Epithelial cell of prostate (primary cell): ENCODE measurements at regions not wholly inside any gene's neighbourhood (a gene's known extent, or its start where the extent isn't known, plus 50 kb on each side); places are given as distances from the start of the nearest gene placed in this dataset.
"Not testable (repeated sequence)": the region's sequence is repeated elsewhere in the genome, so short reads cannot be mapped to it uniquely, and the experiment has no call there.

Experiments used
- DNase-seq: peaks from one replicate; pipeline ENCODE4 v3.0.0-alpha.2; 2011; ENCODE audit warnings: low read depth, low spot score
- H3K27ac ChIP-seq: fragments of 450-650 bp; 2 replicates; pipeline ENCODE4 v1.5.1; 2017; ENCODE audit warnings: mild to moderate bottlenecking

GRCh38 chr14:44625098-44625497, 118.0 kb upstream of the FSCB start:
- DNase-seq, result no peak
- no peak overlapping the region for H3K27ac ChIP-seq

GRCh38 chr14:44620121-44621019, 113.3 kb upstream of the FSCB start:
- no peak for DNase-seq
- H3K27ac ChIP-seq, result no peak overlapping the region

DNA sequence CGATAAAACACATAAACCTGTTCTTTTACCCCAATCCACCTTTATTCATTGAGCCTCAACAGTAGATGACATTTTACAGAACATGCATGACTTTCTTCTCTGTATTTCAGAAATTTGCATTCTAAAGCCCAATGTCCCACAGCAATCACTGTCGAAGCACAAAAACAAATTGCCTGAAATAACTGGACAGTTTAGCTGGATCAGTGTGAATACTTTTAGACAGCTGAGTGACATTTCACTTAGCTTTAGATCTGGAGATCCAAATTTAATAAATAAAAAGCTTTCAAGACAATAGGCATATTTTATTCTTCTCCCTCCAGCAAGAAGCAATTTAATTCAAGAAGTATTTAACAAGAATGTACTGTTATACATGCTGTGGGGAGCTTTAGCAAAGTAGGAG, 109.1 kb upstream of the FSCB start:
- no peak for DNase-seq
- no peak overlapping the region for H3K27ac ChIP-seq

- DNase-seq, result no peak
- H3K27ac ChIP-seq, result no peak overlapping the region
These were observed 106.1 kb upstream of the FSCB start for GRCh38 chr14:44613061-44613712.

- H3K27ac ChIP-seq, result no peak overlapping the region
- DNase-seq, result no peak
These were observed 104.9 kb upstream of the FSCB start for GRCh38 chr14:44612002-44612401.

GRCh38 chr14:44609876-44610510, 102.9 kb upstream of the FSCB start:
- no peak overlapping the region for H3K27ac ChIP-seq
- no peak for DNase-seq

DNA sequence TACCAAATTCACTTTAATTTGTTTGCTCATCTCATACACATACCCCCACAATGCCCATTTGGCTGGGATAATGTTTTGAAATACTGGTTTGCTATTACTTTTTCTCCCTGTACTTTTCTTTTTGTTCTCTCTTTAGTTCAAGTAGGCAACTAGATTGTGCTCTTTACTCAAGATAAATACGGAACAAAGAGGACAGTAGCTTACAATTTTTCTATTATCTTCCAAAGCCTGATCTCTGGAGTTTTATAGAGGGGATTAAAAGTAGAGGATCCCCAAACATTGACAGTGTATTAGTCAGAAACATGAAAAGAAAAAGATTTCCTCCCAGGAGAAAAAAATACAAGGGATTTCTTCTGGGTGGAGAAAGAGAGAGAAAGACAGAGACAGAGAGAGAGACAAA, 102.1 kb upstream of the FSCB start:
- DNase-seq, result no peak
- H3K27ac ChIP-seq, result no peak overlapping the region

- no peak for DNase-seq
- H3K27ac ChIP-seq, result no peak overlapping the region
These were observed 100.6 kb upstream of the FSCB start for GRCh38 chr14:44607701-44608100.

- DNase-seq, result no peak
These were observed 99.5 kb upstream of the FSCB start for GRCh38 chr14:44606576-44606975.

DNA sequence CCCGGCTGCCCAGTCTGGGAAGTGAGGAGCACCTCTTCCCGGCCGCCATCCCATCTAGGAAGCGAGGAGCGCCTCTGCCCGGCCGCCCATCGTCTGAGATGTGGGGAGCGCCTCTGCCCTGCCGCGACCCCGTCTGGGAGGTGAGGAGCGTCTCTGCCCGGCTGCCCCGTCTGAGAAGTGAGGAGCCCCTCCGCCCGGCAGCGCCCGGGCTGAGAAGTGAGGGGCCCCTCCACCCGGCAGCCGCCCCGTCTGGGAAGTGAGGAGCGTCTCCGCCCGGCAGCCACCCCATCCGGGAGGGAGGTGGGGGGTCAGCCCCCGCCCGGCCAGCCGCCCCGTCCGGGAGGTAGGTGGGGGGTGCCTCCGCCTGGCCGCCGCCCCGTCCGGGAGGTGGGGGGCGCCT, 94.2 kb upstream of the FSCB start:
- H3K27ac ChIP-seq, DNase-seq: not testable (repeated sequence)

More at GRCh38 chr14:44606576-44606975, 99.5 kb upstream of the FSCB start:
- H3K27ac ChIP-seq, result no peak overlapping the region

DNA sequence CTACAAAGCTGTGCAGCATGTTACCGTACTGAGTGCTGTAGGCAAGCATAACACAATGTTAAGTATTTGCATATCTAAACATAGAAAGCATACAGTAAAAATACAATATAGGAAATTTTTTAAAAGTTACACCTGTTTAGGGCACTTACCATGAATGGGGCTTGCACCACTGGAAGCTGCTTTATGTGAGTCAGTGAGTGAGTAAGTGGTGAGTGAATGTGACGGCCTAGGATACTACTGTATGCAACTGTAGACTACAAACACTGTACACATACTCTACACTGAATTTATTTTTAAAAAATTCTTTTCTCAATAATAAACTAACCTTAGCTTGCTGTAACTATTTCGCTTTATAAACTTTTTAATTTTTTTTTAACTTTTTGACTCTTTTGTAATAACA, 82.1 kb upstream of the FSCB start:
- no peak overlapping the region for H3K27ac ChIP-seq
- DNase-seq, result no peak

- no peak overlapping the region for H3K27ac ChIP-seq
- DNase-seq, result no peak
These were observed 79.8 kb upstream of the FSCB start for GRCh38 chr14:44586910-44587309.

GRCh38 chr14:44576356-44576755, 69.3 kb upstream of the FSCB start:
- H3K27ac ChIP-seq, result no peak overlapping the region
- DNase-seq, result no peak

DNA sequence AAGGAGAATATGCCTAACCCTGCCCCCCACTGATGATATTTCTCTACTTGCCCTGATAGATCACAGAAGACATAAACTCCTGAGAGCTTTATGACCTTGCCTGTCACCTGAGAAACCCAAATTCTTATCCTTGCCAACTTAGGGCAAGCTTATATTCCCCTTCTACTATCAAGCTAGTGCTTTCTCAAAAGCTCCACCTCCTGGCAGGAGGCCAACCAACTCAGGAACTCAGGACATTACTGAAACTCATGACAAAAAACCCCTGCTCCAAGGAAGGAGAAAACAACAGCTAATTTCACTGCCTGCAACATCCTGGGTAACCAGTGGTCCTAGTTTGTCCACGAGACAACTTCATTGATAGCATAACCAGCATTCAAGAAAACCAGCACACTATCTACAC, 60.9 kb upstream of the FSCB start:
- no peak overlapping the region for H3K27ac ChIP-seq
- DNase-seq, result no peak

DNA sequence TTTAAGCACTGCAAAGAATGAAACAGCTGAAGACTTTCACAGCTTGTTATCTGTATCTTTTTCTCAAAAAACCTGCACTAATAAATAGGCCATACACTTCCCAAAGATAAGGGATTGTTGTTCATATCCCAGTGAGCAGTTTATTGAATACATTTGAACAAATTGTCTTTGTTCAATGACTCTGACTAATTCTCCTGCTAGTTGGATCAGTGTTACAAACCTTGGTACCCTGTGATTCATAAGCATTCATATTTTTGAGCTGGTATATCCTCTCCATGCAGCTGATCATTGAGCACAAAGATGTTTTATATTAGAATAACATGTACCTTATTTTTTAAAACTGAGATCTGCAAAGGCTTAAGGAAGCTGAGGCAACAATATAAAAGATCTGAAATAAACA, 58.9 kb upstream of the FSCB start:
- H3K27ac ChIP-seq, result no peak overlapping the region
- DNase-seq, result no peak

DNA sequence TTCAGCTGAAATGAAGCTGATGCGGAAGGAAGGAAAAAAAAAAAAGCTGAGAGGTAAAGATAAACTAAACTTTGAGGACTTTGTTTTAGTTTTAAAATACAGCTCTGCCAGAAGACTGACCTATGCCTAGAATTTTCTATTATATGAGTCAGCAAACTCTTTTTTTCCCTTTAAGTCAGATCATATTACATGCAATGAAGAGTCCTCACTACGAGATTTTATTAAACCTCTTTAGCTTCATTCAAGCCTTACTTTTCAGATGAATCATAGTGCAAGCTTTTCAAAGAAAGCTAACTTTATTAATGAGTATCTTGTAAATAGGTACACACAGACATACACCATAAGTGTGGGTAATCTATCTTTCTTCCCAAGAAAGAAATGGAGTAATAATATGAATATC, 57.8 kb upstream of the FSCB start:
- H3K27ac ChIP-seq, result no peak overlapping the region
- no peak for DNase-seq
